ENCODE measurements at regions not wholly inside any gene's neighbourhood (a gene's known extent, or its start where the extent isn't known, plus 50 kb on each side); places are given as distances from the start of the nearest gene placed in this dataset.
"Not testable (repeated sequence)": the region's sequence is repeated elsewhere in the genome, so short reads cannot be mapped to it uniquely, and the experiment has no call there.

GRCh38 chr2:175687465-175687864 is 314.6 kb downstream of the LNPK start:
- DNase-seq (ENCODE audit: low read depth, low spot score): no peak

- DNase-seq (ENCODE audit: low read depth, low spot score): no peak
Measured at GRCh38 chr2:175686002-175686401, 316.1 kb downstream of the LNPK start.

- DNase-seq (ENCODE audit: low read depth, low spot score): no peak
Measured at GRCh38 chr2:175684466-175684865, 317.6 kb downstream of the LNPK start.

- no peak for DNase-seq (ENCODE audit: low read depth, low spot score)
Measured at GRCh38 chr2:175679728-175680127, 322.3 kb downstream of the LNPK start.

- DNase-seq (ENCODE audit: low read depth, low spot score): no peak
Measured at GRCh38 chr2:175679231-175679630, 322.8 kb downstream of the LNPK start.

DNA sequence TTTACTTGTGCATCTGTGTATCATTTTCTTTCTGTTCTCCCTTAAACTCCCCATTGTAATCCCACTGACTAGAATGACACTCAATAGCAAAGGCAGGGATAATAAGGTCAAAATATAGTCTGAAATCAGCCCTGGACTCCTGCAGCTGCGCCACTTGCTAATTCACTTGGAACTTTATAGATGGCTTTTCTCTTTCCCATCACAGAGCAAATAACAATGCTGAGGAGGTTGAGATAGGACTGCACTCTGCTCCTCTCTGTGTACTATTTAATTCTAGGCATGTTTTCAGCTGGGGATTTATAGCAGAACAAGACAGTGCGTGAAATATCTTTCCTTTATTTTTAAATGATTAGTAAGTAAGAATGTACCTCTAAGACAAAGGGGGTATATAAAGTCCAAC is 324.2 kb downstream of the LNPK start:
- no peak for DNase-seq (ENCODE audit: low read depth, low spot score)

- no peak for DNase-seq (ENCODE audit: low read depth, low spot score)
Measured at GRCh38 chr2:175676813-175677212, 325.3 kb downstream of the LNPK start.

DNA sequence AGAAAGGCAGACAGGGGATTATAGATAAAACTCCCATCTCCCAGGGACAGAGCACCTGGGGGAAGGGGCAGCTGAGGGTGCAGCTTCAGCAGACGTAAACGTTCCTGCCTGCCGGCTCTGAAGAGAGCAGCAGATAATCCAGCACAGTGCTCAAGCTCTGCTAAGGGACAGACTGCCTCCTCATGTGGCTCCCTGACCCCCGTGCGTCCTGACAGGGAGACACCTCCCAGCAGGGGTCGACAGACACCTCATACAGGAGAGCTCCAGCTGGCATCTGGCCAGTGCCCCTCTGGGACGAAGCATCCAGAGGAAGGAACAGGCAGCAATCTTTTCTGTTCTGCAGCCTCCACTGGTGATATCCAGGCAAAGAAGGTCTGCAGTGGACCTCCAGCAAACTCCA is 333.3 kb downstream of the LNPK start:
- DNase-seq (ENCODE audit: low read depth, low spot score): not testable (repeated sequence)

- no peak for DNase-seq (ENCODE audit: low read depth, low spot score)
Measured at GRCh38 chr2:175662335-175662734, 339.7 kb downstream of the LNPK start.

DNA sequence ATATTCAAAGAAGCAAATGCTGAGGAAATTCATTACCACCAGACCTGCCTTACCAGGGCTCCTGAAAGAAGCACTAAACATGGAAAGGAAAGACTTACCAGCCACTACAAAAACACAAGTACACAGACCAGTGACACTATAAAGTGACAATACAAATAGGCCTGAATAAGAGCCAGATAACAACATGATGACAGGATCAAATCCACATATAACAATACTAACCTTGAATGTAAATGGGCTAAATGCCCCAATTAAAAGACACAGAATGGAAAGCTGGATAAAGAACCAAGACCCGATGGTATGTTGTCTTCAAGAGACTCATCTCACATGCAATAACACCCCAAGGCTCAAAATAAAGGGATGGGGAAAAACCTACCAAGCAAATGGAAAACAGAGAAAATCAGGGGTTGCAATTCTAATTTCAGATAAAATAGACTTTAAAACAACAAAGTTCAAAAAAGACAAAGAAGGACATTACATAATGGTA is 353.4 kb downstream of the LNPK start:
- DNase-seq (ENCODE audit: low read depth, low spot score): no peak

- no peak for DNase-seq (ENCODE audit: low read depth, low spot score)
Measured at GRCh38 chr2:175647058-175647457, 355.0 kb downstream of the LNPK start.

GRCh38 chr2:175640655-175641054 is 361.4 kb downstream of the LNPK start:
- no peak for DNase-seq (ENCODE audit: low read depth, low spot score)

DNA sequence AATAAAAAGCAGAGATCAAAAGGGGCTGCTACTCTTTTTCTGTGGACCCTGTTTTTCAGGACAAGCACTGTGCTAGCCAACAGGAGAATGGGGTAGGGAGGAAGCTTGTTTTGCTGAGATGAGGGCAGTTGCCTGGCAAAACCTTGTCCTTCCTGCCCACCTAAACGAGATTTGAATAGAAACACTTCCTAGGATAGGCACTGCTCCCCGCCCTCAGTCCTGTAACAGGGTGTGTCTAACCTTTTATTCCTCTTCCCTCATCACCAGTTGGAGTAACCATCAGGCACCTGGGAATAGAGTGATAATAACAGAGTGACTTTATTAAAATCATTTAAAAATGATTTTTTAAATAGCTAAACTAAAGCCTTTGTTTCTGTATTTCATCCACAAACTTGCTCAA is 368.8 kb downstream of the LNPK start:
- no peak for DNase-seq (ENCODE audit: low read depth, low spot score)

GRCh38 chr2:175631245-175631623 is 370.8 kb downstream of the LNPK start:
- no peak for DNase-seq (ENCODE audit: low read depth, low spot score)

DNA sequence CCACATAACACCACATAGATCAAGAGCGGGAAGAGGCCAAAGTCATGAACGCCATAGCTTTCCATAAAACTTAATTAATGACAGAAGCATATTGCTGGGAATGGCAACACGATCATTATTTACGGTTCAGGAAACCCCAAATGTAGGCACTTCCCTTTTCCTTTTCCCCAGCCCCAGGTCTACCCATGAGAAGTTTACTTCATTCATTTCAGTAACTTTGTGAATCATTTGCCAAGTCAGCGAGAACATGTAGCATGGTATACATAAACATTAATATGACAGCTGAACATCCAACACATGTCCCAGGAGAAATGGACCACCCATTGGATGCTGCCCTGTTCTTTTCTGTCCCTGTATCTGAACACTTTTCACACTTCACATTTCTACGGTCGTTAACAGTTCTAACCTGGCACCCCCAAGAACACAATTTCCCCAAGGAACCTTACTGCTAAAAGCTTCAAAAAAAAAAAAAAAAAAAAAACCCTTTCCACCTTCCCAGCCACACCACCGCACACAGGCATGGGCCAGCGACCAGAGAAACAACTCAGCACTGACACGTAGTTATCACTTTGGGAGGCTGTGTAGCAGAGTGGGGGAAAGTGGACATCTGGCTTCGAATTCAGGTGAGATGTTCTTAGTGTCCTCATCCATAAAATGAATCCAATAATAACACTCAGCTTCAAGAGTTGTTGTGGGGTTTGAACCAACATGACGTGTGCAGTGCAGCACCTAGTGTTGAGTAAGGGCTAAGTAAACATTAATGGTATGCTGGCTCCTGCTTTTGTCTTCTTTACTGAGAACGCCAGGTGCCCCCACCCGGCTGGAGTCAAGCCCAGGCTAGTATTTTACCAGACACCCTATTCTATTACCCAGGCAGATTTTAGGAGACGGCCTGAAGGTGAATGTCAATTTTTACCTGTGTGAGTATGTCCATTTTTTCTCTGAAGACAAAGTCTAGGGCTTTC is 371.5 kb downstream of the LNPK start:
- DNase-seq (ENCODE audit: low read depth, low spot score): no peak

DNA sequence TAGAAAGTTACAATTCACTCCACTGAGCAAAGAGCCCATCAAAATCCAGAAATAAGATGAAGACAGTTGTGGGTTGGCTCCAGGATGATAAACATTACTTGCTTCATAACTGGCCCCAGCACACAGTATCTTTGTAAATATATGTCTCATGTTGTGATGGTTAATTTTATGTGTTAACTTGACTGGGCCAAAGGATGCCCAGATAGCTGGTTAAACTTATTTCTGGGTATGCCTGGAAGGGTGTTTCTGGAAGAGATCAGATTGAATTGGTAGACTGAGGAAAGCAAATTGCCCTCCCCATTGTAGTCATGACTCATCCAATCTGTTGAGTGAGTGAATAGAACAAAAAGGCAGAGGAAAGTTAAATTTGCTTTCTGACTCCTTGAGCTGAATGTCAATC is 373.8 kb downstream of the LNPK start:
- DNase-seq (ENCODE audit: low read depth, low spot score): no peak

GRCh38 chr2:175627405-175627804 is 374.7 kb downstream of the LNPK start:
- DNase-seq (ENCODE audit: low read depth, low spot score): no peak

DNA sequence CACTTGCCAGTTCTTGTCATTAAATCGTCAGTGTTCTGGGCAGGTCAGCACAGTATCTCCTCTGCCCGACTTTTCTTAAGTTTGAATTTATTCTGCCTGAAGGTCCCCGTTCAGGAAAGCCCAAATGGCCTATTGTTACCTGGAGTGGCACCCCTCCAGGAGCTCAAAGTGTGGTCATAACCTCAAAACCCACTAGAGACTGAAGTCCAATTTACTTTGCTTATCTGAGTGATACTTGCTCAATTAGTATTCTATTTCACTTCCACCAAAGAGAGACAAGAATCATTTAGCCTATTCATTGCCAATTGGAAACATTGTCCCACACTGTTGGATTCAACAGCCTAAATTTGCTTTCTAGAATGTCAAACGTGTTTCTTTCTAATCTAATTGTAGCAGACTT is 375.3 kb downstream of the LNPK start:
- DNase-seq (ENCODE audit: low read depth, low spot score): no peak

- no peak for DNase-seq (ENCODE audit: low read depth, low spot score)
Measured at GRCh38 chr2:175624785-175625184, 377.3 kb downstream of the LNPK start.

GRCh38 chr2:175624211-175624761 is 377.8 kb downstream of the LNPK start:
- no peak for DNase-seq (ENCODE audit: low read depth, low spot score)

- no peak for DNase-seq (ENCODE audit: low read depth, low spot score)
Measured at GRCh38 chr2:175621821-175622220, 380.2 kb downstream of the LNPK start.

GRCh38 chr2:175620106-175620505 is 382.0 kb downstream of the LNPK start:
- DNase-seq (ENCODE audit: low read depth, low spot score): no peak

Measured in brain pericyte (primary cell).